GM21717 (cell line): ENCODE measurements at regions not wholly inside any gene's neighbourhood (a gene's known extent, or its start where the extent isn't known, plus 50 kb on each side); places are given as distances from the start of the nearest gene placed in this dataset.
A peak's percentile ranks its signal among the peaks of the same experiment; 100 is the strongest.

Source experiments
- ATAC-seq: cut with Tn5 transposase; IDR thresholded peaks from one replicate; pipeline ENCODE4 v1.9.1; 2021; ENCODE audit warnings: mild to moderate bottlenecking, moderate library complexity; ENCODE audit not compliant: unreplicated experiment

- no peak for ATAC-seq
Observed at GRCh38 chr18:54100920-54101470, 123.5 kb downstream of the MBD2 start.

GRCh38 chr18:54100466-54100865, 124.0 kb downstream of the MBD2 start:
- no peak for ATAC-seq

GRCh38 chr18:54094474-54094873, 130.0 kb downstream of the MBD2 start:
- ATAC-seq = peak; percentile 93

GRCh38 chr18:54090856-54091255, 133.6 kb downstream of the MBD2 start:
- no peak for ATAC-seq

GRCh38 chr18:54089749-54090459, 134.6 kb downstream of the MBD2 start:
- ATAC-seq = no peak

GRCh38 chr18:54086863-54087262, 137.6 kb downstream of the MBD2 start:
- ATAC-seq = peak; percentile 49

- peak; percentile 86 for ATAC-seq
Observed at GRCh38 chr18:54086046-54086802, 138.2 kb downstream of the MBD2 start.

- no peak for ATAC-seq
Observed at GRCh38 chr18:54080858-54081257, 143.6 kb downstream of the MBD2 start.

- ATAC-seq = no peak
Observed at GRCh38 chr18:54076166-54076565, 148.3 kb downstream of the MBD2 start.

GRCh38 chr18:54075689-54076088, 148.8 kb downstream of the MBD2 start:
- ATAC-seq = no peak

- no peak for ATAC-seq
Observed at GRCh38 chr18:54069729-54070128, 154.7 kb downstream of the MBD2 start.

GRCh38 chr18:54060343-54061005, 164.0 kb downstream of the MBD2 start:
- ATAC-seq = no peak

- no peak for ATAC-seq
Observed at GRCh38 chr18:54052732-54053429, 171.6 kb downstream of the MBD2 start.

GRCh38 chr18:54052259-54052658, 172.2 kb downstream of the MBD2 start:
- no peak for ATAC-seq

- no peak for ATAC-seq
Observed at GRCh38 chr18:54043484-54044251, 180.8 kb downstream of the MBD2 start.

- ATAC-seq = no peak
Observed at GRCh38 chr18:54035927-54036326, 188.5 kb downstream of the MBD2 start.

- no peak for ATAC-seq
Observed at GRCh38 chr18:54033052-54033451, 191.4 kb downstream of the MBD2 start.

GRCh38 chr18:54032412-54032811, 192.1 kb downstream of the MBD2 start:
- no peak for ATAC-seq

- ATAC-seq = no peak
Observed at GRCh38 chr18:54031243-54031642, 193.2 kb downstream of the MBD2 start.

- ATAC-seq = no peak
Observed at GRCh38 chr18:54030434-54030833, 194.0 kb downstream of the MBD2 start.
